Tibial artery (tissue), 4 donors: ENCODE measurements at regions not wholly inside any gene's neighbourhood (a gene's known extent, or its start where the extent isn't known, plus 50 kb on each side); places are given as distances from the start of the nearest gene placed in this dataset.

Experiments used
- DNase-seq, 2 donors: peaks; one replicate each; pipeline ENCODE4 v3.0.0-alpha.2; 2019
- H3K27ac ChIP-seq, 2 donors: fragments of 200-600 bp; sonication (generic) in 1 of 2; 1 replicate in 1 of 2; 2 replicates in 1 of 2; pipeline ENCODE4 v1.5.1; 2018 to 2019; ENCODE audit warnings: mild to moderate bottlenecking in 1 of 2
- H3K27me3 ChIP-seq, 2 donors: fragments of 200-600 bp; sonication (generic) in 1 of 2; one replicate each; pipeline versions ENCODE4 v1.5.1 to v1.6.0; 2016 to 2019
- H3K36me3 ChIP-seq, 3 donors: fragments of 200-600 bp; sonication (generic) in 2 of 3; one replicate each; pipeline ENCODE4 v1.5.1; 2016 to 2019; ENCODE audit warnings: mild to moderate bottlenecking in 2 of 3
- H3K4me1 ChIP-seq, 4 donors: fragments of 200-600 bp; sonication (generic) in 2 of 4; 1 replicate in 3 of 4; 2 replicates in 1 of 4; pipeline ENCODE4 v1.5.1; 2016 to 2019
- H3K4me3 ChIP-seq, 2 donors: fragments of 200-600 bp; sonication (generic) in 1 of 2; 1 replicate in 1 of 2; 2 replicates in 1 of 2; pipeline ENCODE4 v1.5.1; 2018 to 2019; ENCODE audit warnings: mild to moderate bottlenecking in 2 of 2
- H3K9me3 ChIP-seq, 3 donors: fragments of 200-600 bp; sonication (generic) in 1 of 3; one replicate each; pipeline ENCODE4 v1.5.1; 2016 to 2019
- CTCF ChIP-seq, 2 experiments: fragments of 200-600 bp in 1 of 2; fragments of 450-650 bp in 1 of 2; IDR thresholded peaks; one replicate each; pipeline ENCODE4 v1.5.1; 2017 to 2019; ENCODE audit warnings: antibody characterized with exemption in 2 of 2, mild to moderate bottlenecking in 1 of 2, moderate library complexity in 1 of 2
- intact Hi-C: fragments of 100-400 bp; cut with DNase I; formaldehyde crosslinking; loops from one replicate; pipeline ENCODE4 v1.15.0; 2023; ENCODE audit warnings: low total_unique reads

- no peaks in the 10 kb centered on the region for H3K36me3 ChIP-seq
- no peaks in the 10 kb centered on the region for H3K9me3 ChIP-seq
- peak overlapping the region in 1 of 2 donors; percentile 24 for H3K27ac ChIP-seq
- intact Hi-C loops, result no loop called here
- no peaks in the 10 kb centered on the region for H3K27me3 ChIP-seq
- DNase-seq, result no peak
- peaks cover 0 to 29% (median 18%) of the 10 kb centered on the region in 4 donors for H3K4me1 ChIP-seq
- TF ChIP-seq CTCF (IDR thresholded peaks at IDR 0.05), result no peak
- no peak overlapping the region for H3K4me3 ChIP-seq
Measured at GRCh38 chr1:181150273-181150672, 61.8 kb downstream of the IER5 start.

DNA sequence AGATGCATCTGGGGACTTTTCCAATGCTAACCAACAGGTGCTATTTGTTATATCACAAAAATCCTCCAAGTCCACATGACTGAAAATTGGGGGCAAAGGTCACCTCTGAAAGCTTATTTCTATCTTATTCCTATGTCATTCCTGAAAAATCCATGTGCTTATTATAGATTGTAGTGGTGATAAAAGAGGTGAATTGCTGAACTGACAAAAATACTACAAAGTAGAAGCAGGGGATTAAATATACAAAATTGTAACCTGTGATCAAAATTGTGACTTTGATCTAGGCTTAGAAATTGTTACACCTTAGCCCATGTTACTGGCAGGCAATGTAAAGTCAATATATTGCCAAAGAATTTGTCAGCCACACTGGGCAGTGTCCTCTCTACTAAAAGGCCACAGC is 62.3 kb downstream of the IER5 start:
- TF ChIP-seq CTCF (IDR thresholded peaks at IDR 0.05), result no peak
- no peak for DNase-seq
- peaks cover 0 to 29% (median 18%) of the 10 kb centered on the region in 4 donors for H3K4me1 ChIP-seq
- no peaks in the 10 kb centered on the region for H3K36me3 ChIP-seq
- H3K4me3 ChIP-seq, result no peak overlapping the region
- H3K9me3 ChIP-seq, result no peaks in the 10 kb centered on the region
- H3K27me3 ChIP-seq, result no peaks in the 10 kb centered on the region
- peak overlapping the region; percentile 53 to 87 for H3K27ac ChIP-seq
- intact Hi-C loops, result no loop called here

DNA sequence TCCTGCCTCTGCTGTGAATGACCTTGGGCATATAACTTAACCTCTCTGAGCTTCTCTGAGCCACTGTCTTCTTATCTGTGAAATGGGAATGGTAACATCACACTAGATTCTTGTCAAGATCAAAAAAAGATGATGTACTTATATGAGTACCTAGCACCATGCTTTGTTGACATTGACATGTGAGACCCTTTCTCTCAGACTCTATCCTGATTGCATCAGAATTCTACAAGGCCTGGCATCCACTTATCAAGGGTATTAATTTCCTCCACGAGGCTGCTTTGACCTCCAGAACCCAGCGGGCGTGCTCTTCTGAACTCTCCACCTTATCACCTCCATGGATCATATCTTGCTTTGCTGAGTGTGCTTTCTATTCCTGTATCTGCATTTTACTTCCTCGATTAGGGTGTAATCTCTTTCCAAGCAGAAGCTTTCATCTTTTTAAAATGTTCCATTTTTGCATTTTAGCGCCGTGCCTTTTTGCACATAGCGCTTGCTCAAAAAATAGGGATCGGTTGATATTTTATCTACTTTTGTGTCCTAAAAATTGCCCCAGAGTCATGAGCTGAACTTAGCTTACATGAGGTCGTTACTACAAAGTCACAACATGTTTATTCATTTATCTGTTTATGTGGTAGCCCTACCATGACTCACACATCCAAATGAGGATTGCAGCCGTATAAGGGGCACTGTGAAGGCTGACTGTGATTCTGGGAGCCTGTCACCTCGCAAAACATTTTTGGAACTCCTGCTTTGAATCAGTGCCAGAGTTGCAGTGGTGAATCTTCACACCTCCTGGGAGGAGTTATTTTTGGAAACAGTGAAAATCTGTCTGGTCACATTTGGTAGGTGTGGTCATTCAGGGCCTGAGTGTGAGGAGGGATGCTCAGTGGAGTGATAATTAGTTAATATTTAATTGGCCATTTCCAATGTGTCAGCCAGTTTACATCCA is 63.2 kb downstream of the IER5 start:
- H3K27me3 ChIP-seq, result no peaks in the 10 kb centered on the region
- intact Hi-C loops, result no loop called here
- no peak overlapping the region for H3K4me3 ChIP-seq
- H3K27ac ChIP-seq, result peak overlapping the region; percentile 87
- peaks cover 0 to 29% (median 18%) of the 10 kb centered on the region in 4 donors for H3K4me1 ChIP-seq
- no peaks in the 10 kb centered on the region for H3K9me3 ChIP-seq
- no peak for TF ChIP-seq CTCF (IDR thresholded peaks at IDR 0.05)
- H3K36me3 ChIP-seq, result no peaks in the 10 kb centered on the region
- DNase-seq, result no peak

DNA sequence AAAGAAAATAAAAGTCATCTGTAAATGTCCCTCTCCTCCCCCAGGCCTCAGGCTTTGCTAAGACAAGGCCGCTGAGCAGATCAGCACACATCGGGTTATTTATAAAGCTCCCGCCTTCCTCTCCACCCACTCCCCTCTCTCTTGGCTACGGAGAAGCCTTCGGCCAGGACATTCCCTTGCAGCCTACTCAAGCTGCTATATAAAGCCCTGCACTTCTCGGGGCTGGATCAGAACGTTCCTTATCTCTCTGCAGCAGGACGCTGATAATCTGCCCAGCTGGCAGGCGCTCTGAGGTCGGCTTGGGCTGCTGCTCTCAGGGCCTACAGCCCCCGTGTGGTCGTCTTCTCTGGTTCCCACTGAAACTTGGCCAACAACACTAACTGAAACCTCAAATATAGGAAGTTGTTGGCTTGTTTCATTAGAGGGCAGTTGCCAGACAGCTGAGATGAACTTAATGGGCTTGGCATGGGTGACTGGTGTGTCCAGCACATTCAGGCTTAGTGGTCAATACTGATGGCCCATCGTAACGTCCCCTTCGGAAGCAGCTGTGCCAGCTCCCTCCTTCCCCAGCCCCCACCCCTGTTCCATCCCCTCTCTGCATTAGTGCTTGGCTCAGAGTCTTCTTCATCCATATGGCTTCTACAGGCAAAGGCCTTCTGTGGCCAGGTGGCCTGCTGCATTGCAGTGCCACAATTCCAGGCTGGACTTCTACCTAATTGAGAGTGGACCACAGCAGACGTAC is 64.6 kb downstream of the IER5 start:
- Histone ChIP-seq H3K27me3 (no peaks in the 10 kb centered on the region), H3K27ac (peak overlapping the region; percentile 87), H3K4me1 (peaks cover 0 to 29% (median 18%) of the 10 kb centered on the region in 4 donors), H3K9me3 (no peaks in the 10 kb centered on the region), H3K36me3 (no peaks in the 10 kb centered on the region), H3K4me3 (peak overlapping the region in 1 of 2 donors; percentile 15)
- peak; percentile 87 to 95 for DNase-seq
- intact Hi-C loops, result no loop called here
- TF ChIP-seq CTCF (IDR thresholded peaks at IDR 0.05), result peak; percentile 31 to 37

DNA sequence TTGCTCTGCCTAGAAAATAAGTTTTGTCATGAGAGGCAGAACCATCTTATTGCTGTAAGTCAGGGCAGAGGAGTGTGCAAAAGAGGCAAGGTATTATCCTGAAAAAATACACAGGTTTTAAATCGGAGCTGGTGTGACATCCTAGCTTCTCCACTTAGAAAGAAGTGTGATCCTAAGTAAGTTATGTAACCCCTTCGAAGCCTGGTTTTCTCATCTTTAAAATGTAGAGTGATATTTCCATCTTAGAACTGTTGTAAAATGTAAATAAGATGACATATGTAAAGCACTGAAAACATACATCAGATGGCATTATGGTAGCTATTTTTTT is 65.1 kb downstream of the IER5 start:
- DNase-seq, result no peak
- no peaks in the 10 kb centered on the region for H3K9me3 ChIP-seq
- peaks cover 0 to 29% (median 18%) of the 10 kb centered on the region in 4 donors for H3K4me1 ChIP-seq
- no peaks in the 10 kb centered on the region for H3K36me3 ChIP-seq
- H3K27ac ChIP-seq, result peak overlapping the region; percentile 87
- H3K4me3 ChIP-seq, result no peak overlapping the region
- no peaks in the 10 kb centered on the region for H3K27me3 ChIP-seq
- no peak for TF ChIP-seq CTCF (IDR thresholded peaks at IDR 0.05)
- intact Hi-C loops, result no loop called here
